ENCODE measurements at regions not wholly inside any gene's neighbourhood (a gene's known extent, or its start where the extent isn't known, plus 50 kb on each side); places are given as distances from the start of the nearest gene placed in this dataset.

- no peak for TF ChIP-seq CTCF (IDR thresholded peaks at IDR 0.05)
- no peak for TF ChIP-seq POLR2A (IDR thresholded peaks at IDR 0.05)
These were observed 636.5 kb downstream of the LMO4 start for GRCh38 chr1:87965193-87965592.
